Neuronal stem cell (in vitro differentiated cells): ENCODE measurements at regions not wholly inside any gene's neighbourhood (a gene's known extent, or its start where the extent isn't known, plus 50 kb on each side); places are given as distances from the start of the nearest gene placed in this dataset.

Experiments
- DNase-seq: peaks from one replicate; pipeline ENCODE4 v3.0.0-alpha.2; 2013; ENCODE audit warnings: low spot score
- H2AFZ ChIP-seq: one replicate; pipeline ENCODE4 v1.6.1; 2013; ENCODE audit warnings: mild to moderate bottlenecking, low read length, inconsistent platforms
- H2AK5ac ChIP-seq: 2 replicates; pipeline ENCODE4 v1.6.1; 2013; ENCODE audit warnings: low read depth, mild to moderate bottlenecking, inconsistent platforms, low read length, moderate library complexity, mixed read lengths
- H2BK120ac ChIP-seq: 2 replicates; pipeline ENCODE4 v1.6.1; 2013; ENCODE audit warnings: low read depth, mild to moderate bottlenecking, inconsistent platforms, low read length, moderate library complexity, mixed read lengths
- H2BK12ac ChIP-seq: one replicate; pipeline ENCODE4 v1.6.1; 2013; ENCODE audit warnings: low read length, inconsistent platforms
- H2BK15ac ChIP-seq: 2 replicates; pipeline ENCODE4 v1.6.1; 2013; ENCODE audit warnings: mild to moderate bottlenecking, low read length, inconsistent platforms, mixed read lengths
- H2BK5ac ChIP-seq: one replicate; pipeline ENCODE4 v1.6.1; 2013; ENCODE audit warnings: inconsistent platforms, mild to moderate bottlenecking, low read length, moderate library complexity
- H3K14ac ChIP-seq: one replicate; pipeline ENCODE4 v1.6.1; 2013; ENCODE audit warnings: low read length, inconsistent platforms
- H3K18ac ChIP-seq: 2 replicates; pipeline ENCODE4 v1.6.1; 2013; ENCODE audit warnings: low read length, inconsistent platforms
- H3K23ac ChIP-seq: 2 replicates; pipeline ENCODE4 v1.6.1; 2013; ENCODE audit warnings: low read depth, mild to moderate bottlenecking, mixed read lengths, low read length, inconsistent platforms; ENCODE audit not compliant: poor library complexity
- H3K27ac ChIP-seq: replicated peaks from 3 replicates; pipeline ENCODE4 v1.5.1; 2013; ENCODE audit warnings: low read length, inconsistent platforms
- H3K27me3 ChIP-seq, 3 experiments: 2 replicates each; pipeline ENCODE4 v1.6.1; 2013; ENCODE audit warnings: low read length in 3 of 3, mild to moderate bottlenecking in 2 of 3, inconsistent platforms in 1 of 3, low read depth in 1 of 3, mixed read lengths in 1 of 3, moderate library complexity in 1 of 3; ENCODE audit not compliant: control insufficient read depth in 3 of 3, insufficient read depth in 3 of 3
- H3K36me3 ChIP-seq, 2 donors: replicated peaks in 1 of 2; 2 replicates each; pipeline ENCODE4 v1.6.1; 2013; ENCODE audit warnings: low read length in 2 of 2; ENCODE audit not compliant: control insufficient read depth in 2 of 2, insufficient read depth in 2 of 2
- H3K4ac ChIP-seq: 2 replicates; pipeline ENCODE4 v1.6.1; 2013; ENCODE audit warnings: inconsistent platforms, mild to moderate bottlenecking, low read length, moderate library complexity
- H3K4me1 ChIP-seq, 2 donors: 1 replicate in 1 of 2; 2 replicates in 1 of 2; pipeline ENCODE4 v1.6.1; 2013; ENCODE audit warnings: low read length in 2 of 2, low read depth in 1 of 2; ENCODE audit not compliant: control insufficient read depth in 2 of 2, insufficient read depth in 1 of 2
- H3K4me2 ChIP-seq: one replicate; pipeline ENCODE4 v1.6.1; 2013; ENCODE audit warnings: mild to moderate bottlenecking, low read length, inconsistent platforms; ENCODE audit not compliant: insufficient read depth, poor library complexity, severe bottlenecking
- H3K4me3 ChIP-seq, 2 donors: 2 replicates each; pipeline ENCODE4 v1.5.1; 2013; ENCODE audit warnings: low read length in 2 of 2, mild to moderate bottlenecking in 2 of 2, inconsistent platforms in 1 of 2, moderate library complexity in 1 of 2
- H3K79me1 ChIP-seq: one replicate; pipeline ENCODE4 v1.6.1; 2013; ENCODE audit warnings: low read depth, mild to moderate bottlenecking, inconsistent platforms, low read length, moderate library complexity
- H3K9ac ChIP-seq: one replicate; pipeline ENCODE4 v1.6.1; 2013; ENCODE audit warnings: mild to moderate bottlenecking, low read depth, low read length, inconsistent platforms; ENCODE audit not compliant: poor library complexity
- H3K9me3 ChIP-seq, 2 donors: replicated peaks in 1 of 2; 2 replicates each; pipeline versions ENCODE3 to v1.6.1; 2013; ENCODE audit warnings: low read length in 2 of 2, mild to moderate bottlenecking in 2 of 2, inconsistent platforms in 1 of 2, low read depth in 1 of 2, mixed read lengths in 1 of 2, moderate library complexity in 1 of 2; ENCODE audit not compliant: control insufficient read depth in 2 of 2, insufficient read depth in 1 of 2
- H4K8ac ChIP-seq: one replicate; pipeline ENCODE4 v1.6.1; 2013; ENCODE audit warnings: low read depth, mild to moderate bottlenecking, inconsistent platforms, low read length, moderate library complexity
- H4K91ac ChIP-seq: one replicate; pipeline ENCODE4 v1.6.1; 2013; ENCODE audit warnings: low read length, low read depth, mild to moderate bottlenecking, inconsistent platforms; ENCODE audit not compliant: poor library complexity
- WGBS, 2 donors: extraction: QIAGEN DNeasy Blood & Tissue Kit; methylation state at CpG; one replicate each; pipeline ENCODE4 v1.1.7; 2013; ENCODE audit warnings: missing lambda C conversion rate in 2 of 2, mixed read lengths in 1 of 2; ENCODE audit not compliant: insufficient read length in 2 of 2, insufficient replicate concordance in 1 of 2; ENCODE audit errors: extremely low coverage in 2 of 2; 5-methylcytosine and 5-hydroxymethylcytosine counted together

GRCh38 chr2:153761936-153762335 is 109.8 kb upstream of the GALNT13 start:
- H3K36me3 ChIP-seq = no peaks in the 10 kb centered on the region
- H2BK15ac ChIP-seq = no peak overlapping the region
- H4K91ac ChIP-seq = no peak overlapping the region
- no peak overlapping the region for H2BK5ac ChIP-seq
- no peak overlapping the region for H3K4ac ChIP-seq
- H4K8ac ChIP-seq = no peak overlapping the region
- peaks cover 0 to 2% of the 10 kb centered on the region in 2 donors for H3K9me3 ChIP-seq
- no peak overlapping the region for H2BK120ac ChIP-seq
- DNase-seq = no peak
- H3K14ac ChIP-seq = no peak overlapping the region
- H3K4me2 ChIP-seq = no peak overlapping the region
- H2BK12ac ChIP-seq = no peak overlapping the region
- no CpG with 5 or more reads among the region's 1 CpG for WGBS, 2 donors
- no peak overlapping the region for H2AFZ ChIP-seq
- H3K23ac ChIP-seq = no peak overlapping the region
- no peaks in the 10 kb centered on the region for H3K27me3 ChIP-seq
- no peak overlapping the region for H3K4me3 ChIP-seq
- no peak overlapping the region for H3K9ac ChIP-seq
- no peak overlapping the region for H3K27ac ChIP-seq
- no peaks in the 10 kb centered on the region for H3K4me1 ChIP-seq
- no peaks in the 10 kb centered on the region for H3K79me1 ChIP-seq
- no peak overlapping the region for H2AK5ac ChIP-seq
- no peak overlapping the region for H3K18ac ChIP-seq

- Histone ChIP-seq H3K18ac (no peak overlapping the region), H3K4me2 (no peak overlapping the region)
These were observed 105.3 kb upstream of the GALNT13 start for GRCh38 chr2:153766415-153766814.

GRCh38 chr2:153770359-153770991 is 101.2 kb upstream of the GALNT13 start:
- Histone ChIP-seq H3K4me1 (no peaks in the 10 kb centered on the region), H3K9me3 (peaks cover 0 to 2% of the 10 kb centered on the region in 2 donors), H3K27ac (no peak overlapping the region), H3K4ac (no peak overlapping the region), H2BK15ac (no peak overlapping the region), H3K14ac (no peak overlapping the region), H3K27me3 (no peaks in the 10 kb centered on the region), H2AK5ac (no peak overlapping the region), H2BK5ac (no peak overlapping the region), H3K9ac (no peak overlapping the region), H2BK120ac (no peak overlapping the region), H4K8ac (no peak overlapping the region), H2AFZ (no peak overlapping the region), H3K79me1 (no peaks in the 10 kb centered on the region), H2BK12ac (no peak overlapping the region), H3K36me3 (no peaks in the 10 kb centered on the region), H3K4me2 (no peak overlapping the region), H4K91ac (no peak overlapping the region), H3K23ac (no peak overlapping the region), H3K18ac (no peak overlapping the region), H3K4me3 (no peak overlapping the region)
- no CpG with 5 or more reads among the region's 4 CpGs for WGBS, 2 donors
- DNase-seq = no peak

More at GRCh38 chr2:153766415-153766814, 105.3 kb upstream of the GALNT13 start:
- Histone ChIP-seq H3K4me3 (no peak overlapping the region), H3K14ac (no peak overlapping the region), H3K4ac (no peak overlapping the region), H2AK5ac (no peak overlapping the region), H4K8ac (no peak overlapping the region), H3K4me1 (no peaks in the 10 kb centered on the region), H2BK120ac (no peak overlapping the region), H2BK15ac (no peak overlapping the region), H3K79me1 (no peaks in the 10 kb centered on the region), H3K23ac (no peak overlapping the region), H2BK5ac (no peak overlapping the region), H4K91ac (no peak overlapping the region), H3K9me3 (peaks cover 0 to 4% of the 10 kb centered on the region in 2 donors), H2AFZ (no peak overlapping the region), H3K27me3 (no peaks in the 10 kb centered on the region), H3K27ac (no peak overlapping the region), H3K36me3 (no peaks in the 10 kb centered on the region), H3K9ac (no peak overlapping the region), H2BK12ac (no peak overlapping the region)
- no peak for DNase-seq

- no peak overlapping the region for H3K14ac ChIP-seq
- no peak overlapping the region for H2AFZ ChIP-seq
- no peak for DNase-seq
- WGBS, 2 donors = no CpG with 5 or more reads among the region's 2 CpGs
- no peaks in the 10 kb centered on the region for H3K4me1 ChIP-seq
- H2BK5ac ChIP-seq = no peak overlapping the region
- no peaks in the 10 kb centered on the region for H3K36me3 ChIP-seq
- H2AK5ac ChIP-seq = no peak overlapping the region
- H3K27ac ChIP-seq = no peak overlapping the region
- H3K9me3 ChIP-seq = no peaks in the 10 kb centered on the region
- no peak overlapping the region for H3K4ac ChIP-seq
- H3K9ac ChIP-seq = no peak overlapping the region
- H4K91ac ChIP-seq = no peak overlapping the region
- H3K27me3 ChIP-seq = no peaks in the 10 kb centered on the region
- no peak overlapping the region for H3K18ac ChIP-seq
- no peaks in the 10 kb centered on the region for H3K79me1 ChIP-seq
- no peak overlapping the region for H3K23ac ChIP-seq
- H2BK120ac ChIP-seq = no peak overlapping the region
- H3K4me3 ChIP-seq = no peak overlapping the region
- no peak overlapping the region for H2BK12ac ChIP-seq
- no peak overlapping the region for H3K4me2 ChIP-seq
- no peak overlapping the region for H4K8ac ChIP-seq
- no peak overlapping the region for H2BK15ac ChIP-seq
These were observed 91.5 kb upstream of the GALNT13 start for GRCh38 chr2:153780241-153780640.
